ENCODE measurements at regions not wholly inside any gene's neighbourhood (a gene's known extent, or its start where the extent isn't known, plus 50 kb on each side); places are given as distances from the start of the nearest gene placed in this dataset.
A peak's percentile ranks its signal among the peaks of the same experiment; 100 is the strongest.
"Not testable (repeated sequence)": the region's sequence is repeated elsewhere in the genome, so short reads cannot be mapped to it uniquely, and the experiment has no call there.

DNA sequence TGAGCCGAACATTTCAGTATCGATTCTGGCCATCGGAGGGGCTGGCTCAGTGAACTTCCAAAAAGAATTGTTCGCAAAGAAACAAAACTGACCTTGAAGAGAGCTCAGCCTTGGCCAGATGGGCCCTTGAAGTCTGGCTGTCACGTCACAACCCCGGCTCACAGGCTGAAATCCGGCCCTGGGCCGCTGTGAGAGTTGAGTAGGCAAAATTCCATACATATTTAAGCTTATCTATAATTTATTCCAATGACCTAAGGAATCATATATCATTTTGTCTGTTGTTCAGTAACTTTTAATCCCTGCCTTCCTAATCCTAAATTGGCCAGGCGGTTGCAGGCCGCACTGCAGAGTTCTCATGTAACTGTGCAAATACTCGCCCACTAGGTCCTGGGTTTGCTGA lies 174.8 kb downstream of the LAT start:
- H3K27ac Mint-ChIP-seq; H3K9me3 ChIP-seq; H3K9me3 Mint-ChIP-seq; H3K4me3 Mint-ChIP-seq; CTCF ChIA-PET; H3K36me3 ChIP-seq (ENCODE audit: control insufficient read depth in 2 of 2, extremely low read depth in 1 of 2, insufficient read depth in 1 of 2, low read length in 1 of 2); DNase-seq; POLR2A ChIA-PET; H3K27ac ChIP-seq (ENCODE audit: low read length); H3K4me3 ChIP-seq (ENCODE audit: control insufficient read depth in 1 of 2, extremely low read depth in 1 of 2, low read length in 1 of 2); H3K27me3 Mint-ChIP-seq; H3K27me3 ChIP-seq (replicated peaks in 1 of 2; ENCODE audit: control insufficient read depth in 2 of 2, extremely low read depth in 1 of 2, insufficient read depth in 2 of 2, low read length in 1 of 2); ATAC-seq (replicated peaks in 1 of 4): not testable (repeated sequence)
- Mint-ChIP-seq H3K4me1 (peaks cover 35 to 39% (median 37%) of the 10 kb centered on the region in 3 donors), H3K36me3 (peaks cover 22% of the 10 kb centered on the region)
- H3K4me1 ChIP-seq (ENCODE audit: control insufficient read depth in 1 of 2, extremely low read depth in 1 of 2, insufficient read depth in 2 of 2, low read length in 2 of 2) = peaks cover 10 to 29% of the 10 kb centered on the region in 2 experiments
- WGBS (ENCODE audit: insufficient coverage) = 100% methylated on average over 3 of the region's 11 CpGs

DNA sequence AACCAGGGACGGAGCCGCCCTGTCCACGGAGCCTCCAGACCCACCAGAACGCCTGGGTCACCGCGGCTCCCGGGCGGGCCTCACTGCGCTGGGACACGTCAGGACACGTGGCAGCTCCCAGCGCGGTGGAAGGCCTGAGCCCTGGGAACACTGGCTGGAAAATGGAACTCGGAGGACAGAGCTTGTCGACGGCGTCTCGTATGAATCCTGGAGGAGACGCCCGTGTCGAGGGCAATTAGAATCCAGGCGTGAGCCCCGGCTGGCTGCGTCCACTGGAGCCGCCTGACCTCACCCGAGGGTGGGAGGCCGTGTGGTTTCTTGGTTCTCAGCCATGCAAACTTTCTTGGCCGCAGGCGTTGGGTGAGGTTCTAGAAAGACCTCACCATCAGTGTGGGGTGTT lies 173.9 kb downstream of the LAT start:
- no peaks in the 10 kb centered on the region for H3K27me3 Mint-ChIP-seq
- H3K27ac ChIP-seq (ENCODE audit: low read length) = no peak overlapping the region
- CTCF ChIA-PET = no interaction called here
- peaks cover 41 to 46% (median 44%) of the 10 kb centered on the region in 3 donors for H3K4me1 Mint-ChIP-seq
- DNase-seq (no peak), ATAC-seq (replicated peaks in 1 of 4) (no peak)
- H3K36me3 Mint-ChIP-seq = peaks cover 22% of the 10 kb centered on the region
- no peaks in the 10 kb centered on the region for H3K9me3 ChIP-seq
- 96% methylated on average over 26 of the region's 29 CpGs for WGBS (ENCODE audit: insufficient coverage)
- no peaks in the 10 kb centered on the region for H3K36me3 ChIP-seq (ENCODE audit: control insufficient read depth in 2 of 2, extremely low read depth in 1 of 2, insufficient read depth in 1 of 2, low read length in 1 of 2)
- POLR2A ChIA-PET = no interaction called here
- no peaks in the 10 kb centered on the region for H3K27me3 ChIP-seq (replicated peaks in 1 of 2; ENCODE audit: control insufficient read depth in 2 of 2, extremely low read depth in 1 of 2, insufficient read depth in 2 of 2, low read length in 1 of 2)
- no peak overlapping the region for H3K27ac Mint-ChIP-seq
- H3K4me3 Mint-ChIP-seq = no peak overlapping the region
- H3K4me3 ChIP-seq (ENCODE audit: control insufficient read depth in 1 of 2, extremely low read depth in 1 of 2, low read length in 1 of 2) = no peak overlapping the region
- H3K4me1 ChIP-seq (ENCODE audit: control insufficient read depth in 1 of 2, extremely low read depth in 1 of 2, insufficient read depth in 2 of 2, low read length in 2 of 2) = peaks cover 15 to 37% of the 10 kb centered on the region in 2 experiments
- no peaks in the 10 kb centered on the region for H3K9me3 Mint-ChIP-seq

DNA sequence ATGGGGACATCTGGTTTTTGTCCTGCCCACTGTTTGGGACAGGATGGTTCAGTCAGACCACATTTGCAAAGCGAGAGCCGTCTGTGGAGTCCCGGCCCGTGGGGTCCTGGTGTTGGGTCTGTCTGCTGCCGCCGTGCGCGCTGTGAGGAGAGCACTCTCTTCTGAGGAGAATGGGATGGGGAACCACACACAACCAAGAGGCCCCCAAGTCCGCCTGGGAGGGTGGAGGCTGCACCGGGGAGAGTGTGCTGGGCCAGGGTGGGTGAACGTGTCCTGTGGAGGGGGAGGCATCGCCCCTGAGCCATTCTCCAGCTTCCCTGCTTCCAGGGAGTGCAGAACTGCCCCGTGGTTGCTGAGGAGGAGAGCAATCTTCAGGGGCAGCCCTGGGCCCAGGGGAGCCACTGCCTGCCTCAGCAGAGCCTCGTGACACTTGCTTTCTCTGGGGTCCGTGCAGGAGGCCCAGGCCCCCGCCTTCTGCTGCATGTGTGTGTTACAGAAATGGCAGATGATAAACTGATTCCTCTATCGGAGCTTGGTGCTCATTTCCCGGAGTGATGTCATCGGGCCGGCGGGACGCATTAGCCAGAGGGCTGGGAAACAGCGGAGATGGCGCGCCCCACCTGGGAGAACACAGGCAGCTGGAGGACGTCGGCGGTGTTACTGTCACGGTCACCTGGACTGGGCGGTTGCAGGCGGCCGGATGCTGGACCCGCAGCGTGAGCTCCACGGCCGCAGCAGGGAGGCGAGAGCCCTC lies 173.4 kb downstream of the LAT start:
- CTCF ChIA-PET; H3K36me3 ChIP-seq (ENCODE audit: control insufficient read depth in 2 of 2, extremely low read depth in 1 of 2, insufficient read depth in 1 of 2, low read length in 1 of 2); H3K27me3 Mint-ChIP-seq; H3K9me3 ChIP-seq; H3K9me3 Mint-ChIP-seq; ATAC-seq (replicated peaks in 1 of 4); H3K27ac ChIP-seq (ENCODE audit: low read length); DNase-seq; H3K4me3 Mint-ChIP-seq; POLR2A ChIA-PET; H3K4me3 ChIP-seq (ENCODE audit: control insufficient read depth in 1 of 2, extremely low read depth in 1 of 2, low read length in 1 of 2); H3K27me3 ChIP-seq (replicated peaks in 1 of 2; ENCODE audit: control insufficient read depth in 2 of 2, extremely low read depth in 1 of 2, insufficient read depth in 2 of 2, low read length in 1 of 2): not testable (repeated sequence)
- WGBS (ENCODE audit: insufficient coverage) = 95% methylated on average over 26 of the region's 37 CpGs
- H3K4me1 ChIP-seq (ENCODE audit: control insufficient read depth in 1 of 2, extremely low read depth in 1 of 2, insufficient read depth in 2 of 2, low read length in 2 of 2) = peaks cover 18 to 43% of the 10 kb centered on the region in 2 experiments
- H3K27ac Mint-ChIP-seq = peak overlapping the region; percentile 95 to 96
- peaks cover 42 to 47% (median 46%) of the 10 kb centered on the region in 3 donors for H3K4me1 Mint-ChIP-seq
- peaks cover 22% of the 10 kb centered on the region for H3K36me3 Mint-ChIP-seq

DNA sequence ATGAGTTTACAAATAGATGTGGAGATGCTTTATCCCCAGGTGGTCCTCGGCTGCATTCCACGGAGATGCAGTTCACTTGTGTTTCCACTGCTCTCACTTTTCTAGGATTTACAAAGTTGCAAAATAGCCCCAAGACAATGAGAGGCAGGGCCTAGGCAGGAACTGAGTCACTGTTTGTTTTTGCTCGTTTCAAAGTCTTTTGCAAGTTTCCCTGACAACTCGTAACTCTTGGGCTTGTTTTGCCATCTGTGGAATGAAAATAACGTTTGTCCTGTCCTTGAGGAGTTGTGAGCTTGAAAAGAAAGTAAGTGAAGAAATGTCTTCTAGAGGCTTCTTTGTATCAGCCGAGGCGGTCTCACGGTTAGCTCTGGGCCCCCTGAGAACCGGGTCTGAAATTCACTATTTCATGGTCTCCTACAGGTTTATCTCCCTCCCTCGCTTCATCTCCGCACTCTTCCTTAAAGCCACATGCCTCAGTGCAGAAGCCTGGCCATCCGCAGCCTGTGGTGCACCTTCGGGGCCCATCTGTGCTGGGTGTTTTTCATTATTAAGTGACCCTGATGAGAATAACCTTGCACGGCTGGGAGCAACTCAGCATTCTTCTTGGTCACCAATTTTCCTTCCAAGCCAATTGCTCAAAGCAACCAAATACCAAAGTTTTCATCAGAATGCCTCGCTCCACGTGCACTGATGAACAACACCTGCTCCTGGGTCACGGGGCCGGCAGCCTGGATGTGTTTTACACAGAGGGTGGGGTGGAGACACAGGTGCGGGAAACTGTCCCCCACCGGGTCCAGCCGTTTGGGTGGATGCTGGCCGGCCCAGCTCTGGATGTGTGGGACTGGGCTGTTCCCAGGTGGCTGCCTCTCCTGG lies 172.4 kb downstream of the LAT start:
- CTCF ChIA-PET; H3K36me3 ChIP-seq (ENCODE audit: control insufficient read depth in 2 of 2, extremely low read depth in 1 of 2, insufficient read depth in 1 of 2, low read length in 1 of 2); H3K9me3 ChIP-seq; POLR2A ChIA-PET; H3K27me3 ChIP-seq (replicated peaks in 1 of 2; ENCODE audit: control insufficient read depth in 2 of 2, extremely low read depth in 1 of 2, insufficient read depth in 2 of 2, low read length in 1 of 2); H3K27me3 Mint-ChIP-seq; H3K4me3 ChIP-seq (ENCODE audit: control insufficient read depth in 1 of 2, extremely low read depth in 1 of 2, low read length in 1 of 2); H3K9me3 Mint-ChIP-seq: not testable (repeated sequence)
- peak in 18 of 35 experiments; percentile 12 to 61 (median 28) for DNase-seq
- ATAC-seq (replicated peaks in 1 of 4) = peak; percentile 49 to 68 (median 56)
- peaks cover 18 to 50% of the 10 kb centered on the region in 2 experiments for H3K4me1 ChIP-seq (ENCODE audit: control insufficient read depth in 1 of 2, extremely low read depth in 1 of 2, insufficient read depth in 2 of 2, low read length in 2 of 2)
- H3K27ac Mint-ChIP-seq = peak overlapping the region; percentile 95 to 96
- H3K27ac ChIP-seq (ENCODE audit: low read length) = peak overlapping the region; percentile 28
- peak overlapping the region; percentile 37 to 59 (median 39) for H3K4me3 Mint-ChIP-seq
- H3K4me1 Mint-ChIP-seq = peaks cover 46 to 53% (median 47%) of the 10 kb centered on the region in 3 donors
- 79% methylated on average over 13 of the region's 22 CpGs for WGBS (ENCODE audit: insufficient coverage)
- peaks cover 22% of the 10 kb centered on the region for H3K36me3 Mint-ChIP-seq

DNA sequence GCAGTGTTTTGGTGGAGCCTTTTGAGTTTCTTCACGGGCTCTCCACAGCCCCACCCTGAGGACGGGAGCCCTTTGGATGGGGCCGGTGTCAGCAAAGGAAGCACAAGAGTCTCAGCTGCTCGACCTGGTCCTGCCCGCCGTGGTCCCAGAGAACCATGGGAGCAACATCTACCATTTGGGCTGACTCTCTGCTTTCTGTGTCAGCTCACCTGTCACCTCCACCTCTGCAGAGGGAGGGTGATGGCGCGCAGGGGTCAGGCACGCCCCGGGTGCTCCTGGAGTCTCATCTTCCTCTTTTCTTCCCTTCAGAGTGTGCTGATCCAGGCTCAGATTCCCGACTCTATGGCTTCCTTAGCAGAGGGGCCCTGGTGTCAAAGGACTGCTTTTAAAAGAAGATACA lies 171.7 kb downstream of the LAT start:
- H3K4me3 ChIP-seq (ENCODE audit: control insufficient read depth in 1 of 2, extremely low read depth in 1 of 2, low read length in 1 of 2) = no peak overlapping the region
- no peaks in the 10 kb centered on the region for H3K9me3 ChIP-seq
- peaks cover 22% of the 10 kb centered on the region for H3K36me3 Mint-ChIP-seq
- H3K27me3 ChIP-seq (replicated peaks in 1 of 2; ENCODE audit: control insufficient read depth in 2 of 2, extremely low read depth in 1 of 2, insufficient read depth in 2 of 2, low read length in 1 of 2) = no peaks in the 10 kb centered on the region
- no peak for ATAC-seq (replicated peaks in 1 of 4)
- peaks cover 18 to 58% of the 10 kb centered on the region in 2 experiments for H3K4me1 ChIP-seq (ENCODE audit: control insufficient read depth in 1 of 2, extremely low read depth in 1 of 2, insufficient read depth in 2 of 2, low read length in 2 of 2)
- H3K4me3 Mint-ChIP-seq = peak overlapping the region; percentile 37 to 59 (median 37)
- ChIA-PET POLR2A (no interaction called here), CTCF (no interaction called here)
- no peak overlapping the region for H3K27ac ChIP-seq (ENCODE audit: low read length)
- 93% methylated on average over 3 of the region's 11 CpGs for WGBS (ENCODE audit: insufficient coverage)
- H3K36me3 ChIP-seq (ENCODE audit: control insufficient read depth in 2 of 2, extremely low read depth in 1 of 2, insufficient read depth in 1 of 2, low read length in 1 of 2) = no peaks in the 10 kb centered on the region
- peaks cover 46 to 57% (median 48%) of the 10 kb centered on the region in 3 donors for H3K4me1 Mint-ChIP-seq
- H3K27me3 Mint-ChIP-seq = no peaks in the 10 kb centered on the region
- no peaks in the 10 kb centered on the region for H3K9me3 Mint-ChIP-seq
- H3K27ac Mint-ChIP-seq = peak overlapping the region; percentile 95 to 96
- DNase-seq = no peak

DNA sequence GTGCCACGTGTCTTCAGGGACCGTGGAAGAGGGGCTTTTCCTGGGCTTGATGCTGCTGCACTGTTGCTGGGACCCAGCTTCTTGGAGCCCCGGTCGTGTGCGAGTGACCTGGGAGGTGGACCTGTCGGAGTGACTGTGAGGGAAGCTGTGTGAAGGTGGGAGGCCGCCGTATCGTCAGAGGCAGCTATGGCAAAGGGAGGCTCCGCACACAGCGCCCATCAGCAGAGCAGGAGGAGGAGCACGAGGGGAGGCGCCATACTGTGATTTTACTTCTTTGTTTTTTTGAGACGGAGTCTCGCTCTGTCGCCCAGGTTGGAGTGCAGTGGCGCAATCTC lies 171.0 kb downstream of the LAT start:
- CTCF ChIA-PET; H3K9me3 ChIP-seq; H3K27me3 Mint-ChIP-seq; H3K9me3 Mint-ChIP-seq; DNase-seq; H3K27me3 ChIP-seq (replicated peaks in 1 of 2; ENCODE audit: control insufficient read depth in 2 of 2, extremely low read depth in 1 of 2, insufficient read depth in 2 of 2, low read length in 1 of 2); H3K27ac ChIP-seq (ENCODE audit: low read length); ATAC-seq (replicated peaks in 1 of 4); H3K36me3 ChIP-seq (ENCODE audit: control insufficient read depth in 2 of 2, extremely low read depth in 1 of 2, insufficient read depth in 1 of 2, low read length in 1 of 2); H3K4me3 ChIP-seq (ENCODE audit: control insufficient read depth in 1 of 2, extremely low read depth in 1 of 2, low read length in 1 of 2): not testable (repeated sequence)
- peak overlapping the region; percentile 95 to 96 for H3K27ac Mint-ChIP-seq
- POLR2A ChIA-PET = interaction anchor here in 1 of 2 donors (0.6 kb wide), 1 partner anchor 15 kb away, joined by 7 read pairs; no protein-coding TSS in a partner anchor
- H3K4me1 Mint-ChIP-seq = peaks cover 46 to 62% (median 54%) of the 10 kb centered on the region in 3 donors
- peaks cover 18 to 58% of the 10 kb centered on the region in 2 experiments for H3K4me1 ChIP-seq (ENCODE audit: control insufficient read depth in 1 of 2, extremely low read depth in 1 of 2, insufficient read depth in 2 of 2, low read length in 2 of 2)
- WGBS (ENCODE audit: insufficient coverage) = 98% methylated on average over 8 of the region's 17 CpGs
- H3K4me3 Mint-ChIP-seq = peak overlapping the region in 1 of 3 donors; percentile 62
- H3K36me3 Mint-ChIP-seq = peaks cover 19% of the 10 kb centered on the region

All from T-cell (primary cell).